ENCODE measurements at regions not wholly inside any gene's neighbourhood (a gene's known extent, or its start where the extent isn't known, plus 50 kb on each side); places are given as distances from the start of the nearest gene placed in this dataset.

GRCh38 chr3:192068464-192069254 lies 607.7 kb downstream of the PYDC2 start:
- ChIA-PET CTCF (no interaction called here), POLR2A (no interaction called here)

- ChIA-PET CTCF (no interaction called here), POLR2A (no interaction called here)
Observed at GRCh38 chr3:192077795-192078497, 617.0 kb downstream of the PYDC2 start.

DNA sequence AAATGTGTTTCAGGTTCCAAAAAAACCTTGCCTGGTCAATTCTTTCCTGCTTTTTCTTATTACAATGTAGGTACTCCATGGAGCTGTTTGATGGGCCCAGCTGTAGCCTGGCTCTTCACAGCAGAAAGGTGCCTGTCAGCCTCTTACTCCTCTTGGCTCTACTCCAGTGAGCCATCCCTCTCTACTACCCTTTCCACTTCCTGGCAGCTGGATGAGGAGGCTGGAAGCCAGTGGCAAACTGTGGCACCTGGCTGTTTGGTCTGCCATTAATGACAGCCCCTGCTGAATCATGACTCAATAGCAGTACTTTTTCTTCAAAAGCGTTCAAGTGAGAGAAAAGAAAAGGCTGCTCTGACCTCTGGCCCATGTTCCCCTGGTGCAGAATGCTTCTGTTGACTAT lies 618.1 kb downstream of the PYDC2 start:
- ChIA-PET CTCF (no interaction called here), POLR2A (no interaction called here)

DNA sequence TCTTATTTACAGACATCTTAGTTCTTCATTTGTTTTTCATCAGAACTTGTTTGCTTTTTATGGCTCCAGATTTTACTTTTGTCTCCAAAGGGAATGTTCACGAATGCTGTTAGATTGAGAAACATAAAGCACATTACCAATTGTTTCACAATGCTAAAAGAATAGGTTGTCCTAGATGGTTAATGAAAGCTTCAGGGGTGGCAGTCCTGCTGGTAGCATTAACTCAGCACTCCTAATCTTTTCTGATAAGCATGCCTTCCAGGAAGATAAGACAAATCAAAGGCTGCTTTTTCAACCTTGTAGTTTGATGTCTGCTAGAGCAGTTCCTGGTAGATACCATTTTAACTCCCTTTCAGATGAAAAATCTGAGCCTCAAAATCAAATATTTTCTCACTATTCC lies 619.4 kb downstream of the PYDC2 start:
- ChIA-PET CTCF (no interaction called here), POLR2A (no interaction called here)

GRCh38 chr3:192082730-192083660 lies 622.0 kb downstream of the PYDC2 start:
- POLR2A ChIA-PET: no interaction called here
- CTCF ChIA-PET: no interaction called here
